ENCODE measurements at regions not wholly inside any gene's neighbourhood (a gene's known extent, or its start where the extent isn't known, plus 50 kb on each side); places are given as distances from the start of the nearest gene placed in this dataset.

GRCh38 chr12:87304406-87304805 lies 724.8 kb downstream of the C12orf50 start:
- ChIA-PET POLR2A (no interaction called here), CTCF (no interaction called here)
- peaks cover 3% of the 10 kb centered on the region for H3K9me3 Mint-ChIP-seq
- intact Hi-C loops (cut with micrococcal nuclease) = no loop called here
- H3K4me1 Mint-ChIP-seq (ENCODE audit: low read depth) = no peaks in the 10 kb centered on the region
- no peak for TF ChIP-seq CTCF (IDR thresholded peaks at IDR 0.05)
- no peaks in the 10 kb centered on the region for H3K36me3 Mint-ChIP-seq (ENCODE audit: low read depth)
- no peak overlapping the region for H3K4me3 Mint-ChIP-seq
- H3K27ac Mint-ChIP-seq = no peak overlapping the region
- H3K27me3 Mint-ChIP-seq = no peaks in the 10 kb centered on the region
- no peak for DNase-seq
- no peak for ATAC-seq

- no peaks in the 10 kb centered on the region for H3K27me3 Mint-ChIP-seq
- intact Hi-C loops (cut with micrococcal nuclease) = no loop called here
- CTCF ChIA-PET = no interaction called here
- DNase-seq (no peak), ATAC-seq (no peak)
- H3K27ac Mint-ChIP-seq = no peak overlapping the region
- no peak for TF ChIP-seq CTCF (IDR thresholded peaks at IDR 0.05)
- POLR2A ChIA-PET = no interaction called here
- no peaks in the 10 kb centered on the region for H3K36me3 Mint-ChIP-seq (ENCODE audit: low read depth)
- H3K4me3 Mint-ChIP-seq = no peak overlapping the region
- H3K9me3 Mint-ChIP-seq = peaks cover 3% of the 10 kb centered on the region
- no peaks in the 10 kb centered on the region for H3K4me1 Mint-ChIP-seq (ENCODE audit: low read depth)
Observed at GRCh38 chr12:87303396-87304012, 725.7 kb downstream of the C12orf50 start.

- no peak for TF ChIP-seq CTCF (IDR thresholded peaks at IDR 0.05)
- DNase-seq (no peak), ATAC-seq (no peak)
- no peaks in the 10 kb centered on the region for H3K36me3 Mint-ChIP-seq (ENCODE audit: low read depth)
- H3K4me3 Mint-ChIP-seq = no peak overlapping the region
- H3K4me1 Mint-ChIP-seq (ENCODE audit: low read depth) = no peaks in the 10 kb centered on the region
- POLR2A ChIA-PET = no interaction called here
- intact Hi-C loops (cut with micrococcal nuclease) = no loop called here
- H3K27me3 Mint-ChIP-seq = no peaks in the 10 kb centered on the region
- H3K9me3 Mint-ChIP-seq = peaks cover 5% of the 10 kb centered on the region
- H3K27ac Mint-ChIP-seq = no peak overlapping the region
- CTCF ChIA-PET = no interaction called here
Observed at GRCh38 chr12:87302126-87302745, 727.0 kb downstream of the C12orf50 start.

GRCh38 chr12:87290505-87290904 lies 738.7 kb downstream of the C12orf50 start:
- H3K27ac Mint-ChIP-seq = no peak overlapping the region
- no peaks in the 10 kb centered on the region for H3K27me3 Mint-ChIP-seq
- H3K4me1 Mint-ChIP-seq (ENCODE audit: low read depth) = no peaks in the 10 kb centered on the region
- DNase-seq (no peak), ATAC-seq (no peak)
- H3K4me3 Mint-ChIP-seq = no peak overlapping the region
- no peaks in the 10 kb centered on the region for H3K36me3 Mint-ChIP-seq (ENCODE audit: low read depth)
- intact Hi-C loops (cut with micrococcal nuclease) = no loop called here
- CTCF ChIA-PET = no interaction called here
- POLR2A ChIA-PET = no interaction called here
- TF ChIP-seq CTCF (IDR thresholded peaks at IDR 0.05) = no peak
- H3K9me3 Mint-ChIP-seq = peaks cover 3% of the 10 kb centered on the region

GRCh38 chr12:87283886-87284285 lies 745.3 kb downstream of the C12orf50 start:
- ATAC-seq (no peak), DNase-seq (no peak)
- intact Hi-C loops (cut with micrococcal nuclease) = no loop called here
- TF ChIP-seq CTCF (IDR thresholded peaks at IDR 0.05) = no peak
- Mint-ChIP-seq H3K27me3 (no peaks in the 10 kb centered on the region), H3K27ac (no peak overlapping the region), H3K36me3 (ENCODE audit: low read depth) (no peaks in the 10 kb centered on the region), H3K4me1 (ENCODE audit: low read depth) (no peaks in the 10 kb centered on the region), H3K9me3 (peaks cover 3% of the 10 kb centered on the region), H3K4me3 (no peak overlapping the region)
- POLR2A ChIA-PET = no interaction called here
- CTCF ChIA-PET = no interaction called here
